ENCODE measurements at regions not wholly inside any gene's neighbourhood (a gene's known extent, or its start where the extent isn't known, plus 50 kb on each side); places are given as distances from the start of the nearest gene placed in this dataset.

DNA sequence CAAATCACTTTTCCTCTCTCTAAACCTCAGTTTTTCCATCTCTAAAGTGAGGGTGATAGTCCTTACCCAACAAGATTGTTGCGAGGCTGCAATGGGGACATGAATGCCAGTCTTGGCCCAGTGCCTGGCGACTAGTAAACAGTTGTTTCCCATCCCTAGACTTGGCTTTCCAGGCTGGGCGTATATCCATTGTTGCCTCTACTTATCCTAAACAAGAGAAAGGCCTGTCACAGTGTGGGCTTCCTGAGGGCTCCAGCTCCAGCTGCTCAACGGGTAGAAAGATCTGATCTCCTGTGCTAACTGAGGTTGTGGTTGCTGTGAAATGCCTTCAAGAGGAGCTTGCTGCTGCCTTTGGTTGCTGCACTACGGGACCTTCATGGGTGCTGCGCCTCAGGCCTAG is 142.0 kb downstream of the NSG2 start:
- H3K9me3 ChIP-seq (ENCODE audit: severe bottlenecking), result no peaks in the 10 kb centered on the region
- TF ChIP-seq, protein P1, sequence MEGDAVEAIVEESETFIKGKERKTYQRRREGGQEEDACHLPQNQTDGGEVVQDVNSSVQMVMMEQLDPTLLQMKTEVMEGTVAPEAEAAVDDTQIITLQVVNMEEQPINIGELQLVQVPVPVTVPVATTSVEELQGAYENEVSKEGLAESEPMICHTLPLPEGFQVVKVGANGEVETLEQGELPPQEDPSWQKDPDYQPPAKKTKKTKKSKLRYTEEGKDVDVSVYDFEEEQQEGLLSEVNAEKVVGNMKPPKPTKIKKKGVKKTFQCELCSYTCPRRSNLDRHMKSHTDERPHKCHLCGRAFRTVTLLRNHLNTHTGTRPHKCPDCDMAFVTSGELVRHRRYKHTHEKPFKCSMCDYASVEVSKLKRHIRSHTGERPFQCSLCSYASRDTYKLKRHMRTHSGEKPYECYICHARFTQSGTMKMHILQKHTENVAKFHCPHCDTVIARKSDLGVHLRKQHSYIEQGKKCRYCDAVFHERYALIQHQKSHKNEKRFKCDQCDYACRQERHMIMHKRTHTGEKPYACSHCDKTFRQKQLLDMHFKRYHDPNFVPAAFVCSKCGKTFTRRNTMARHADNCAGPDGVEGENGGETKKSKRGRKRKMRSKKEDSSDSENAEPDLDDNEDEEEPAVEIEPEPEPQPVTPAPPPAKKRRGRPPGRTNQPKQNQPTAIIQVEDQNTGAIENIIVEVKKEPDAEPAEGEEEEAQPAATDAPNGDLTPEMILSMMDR (IDR thresholded peaks at IDR 0.05; ENCODE audit: low read depth, low read length), result no peak
- DNase-seq, result no peak
- peaks cover 39% of the 10 kb centered on the region for H3K27me3 ChIP-seq (ENCODE audit: insufficient read depth, low read depth, severe bottlenecking)
- no peak overlapping the region for H3K27ac ChIP-seq
- no peaks in the 10 kb centered on the region for H3K36me3 ChIP-seq
- H3K4me3 ChIP-seq (ENCODE audit: low read depth, low read length), result no peak overlapping the region

DNA sequence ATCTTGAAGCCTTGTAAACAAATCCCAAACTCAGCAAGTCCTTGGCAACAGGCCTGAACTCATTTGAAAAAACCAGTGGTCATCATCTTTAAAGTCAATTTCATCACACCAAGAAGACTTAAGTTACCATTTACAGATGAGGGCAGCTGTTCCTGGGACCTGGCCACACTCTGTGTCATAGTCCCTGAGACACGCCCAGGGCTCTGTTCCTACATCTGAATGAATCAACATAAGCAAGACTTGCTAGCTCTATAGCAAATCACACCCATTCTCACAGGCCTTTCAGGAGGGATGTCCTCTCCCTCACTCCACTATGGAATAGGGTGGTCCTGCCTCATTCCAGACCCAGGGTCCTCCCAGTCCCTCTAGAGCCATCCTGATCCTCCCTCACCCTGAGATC is 142.8 kb downstream of the NSG2 start:
- no peak for DNase-seq
- H3K9me3 ChIP-seq (ENCODE audit: severe bottlenecking), result no peaks in the 10 kb centered on the region
- TF ChIP-seq, protein P1 (IDR thresholded peaks at IDR 0.05; ENCODE audit: low read depth, low read length), result no peak
- H3K27ac ChIP-seq, result no peak overlapping the region
- H3K36me3 ChIP-seq, result no peaks in the 10 kb centered on the region
- peaks cover 42% of the 10 kb centered on the region for H3K27me3 ChIP-seq (ENCODE audit: insufficient read depth, low read depth, severe bottlenecking)
- no peak overlapping the region for H3K4me3 ChIP-seq (ENCODE audit: low read depth, low read length)

- no peak overlapping the region for H3K4me3 ChIP-seq (ENCODE audit: low read depth, low read length)
- no peak for DNase-seq
- no peaks in the 10 kb centered on the region for H3K36me3 ChIP-seq
- TF ChIP-seq, protein P1 (IDR thresholded peaks at IDR 0.05; ENCODE audit: low read depth, low read length), result no peak
- no peak overlapping the region for H3K27ac ChIP-seq
- no peaks in the 10 kb centered on the region for H3K9me3 ChIP-seq (ENCODE audit: severe bottlenecking)
- H3K27me3 ChIP-seq (ENCODE audit: insufficient read depth, low read depth, severe bottlenecking), result peaks cover 36% of the 10 kb centered on the region
Observed at GRCh38 chr5:174189654-174190541, 144.4 kb downstream of the NSG2 start.

- Histone ChIP-seq H3K9me3 (ENCODE audit: severe bottlenecking) (no peaks in the 10 kb centered on the region), H3K4me3 (ENCODE audit: low read depth, low read length) (no peak overlapping the region), H3K27ac (no peak overlapping the region), H3K36me3 (no peaks in the 10 kb centered on the region), H3K27me3 (ENCODE audit: insufficient read depth, low read depth, severe bottlenecking) (peaks cover 36% of the 10 kb centered on the region)
- DNase-seq, result no peak
- TF ChIP-seq, protein P1 (IDR thresholded peaks at IDR 0.05; ENCODE audit: low read depth, low read length), result no peak
Observed at GRCh38 chr5:174191076-174191475, 145.6 kb downstream of the NSG2 start.

- DNase-seq, result no peak
- H3K27ac ChIP-seq, result no peak overlapping the region
- peaks cover 35% of the 10 kb centered on the region for H3K27me3 ChIP-seq (ENCODE audit: insufficient read depth, low read depth, severe bottlenecking)
- no peaks in the 10 kb centered on the region for H3K36me3 ChIP-seq
- TF ChIP-seq, protein P1 (IDR thresholded peaks at IDR 0.05; ENCODE audit: low read depth, low read length), result no peak
- H3K9me3 ChIP-seq (ENCODE audit: severe bottlenecking), result no peaks in the 10 kb centered on the region
- no peak overlapping the region for H3K4me3 ChIP-seq (ENCODE audit: low read depth, low read length)
Observed at GRCh38 chr5:174191850-174192655, 146.5 kb downstream of the NSG2 start.
